ENCODE measurements at regions not wholly inside any gene's neighbourhood (a gene's known extent, or its start where the extent isn't known, plus 50 kb on each side); places are given as distances from the start of the nearest gene placed in this dataset.
A peak's percentile ranks its signal among the peaks of the same experiment; 100 is the strongest.

DNA sequence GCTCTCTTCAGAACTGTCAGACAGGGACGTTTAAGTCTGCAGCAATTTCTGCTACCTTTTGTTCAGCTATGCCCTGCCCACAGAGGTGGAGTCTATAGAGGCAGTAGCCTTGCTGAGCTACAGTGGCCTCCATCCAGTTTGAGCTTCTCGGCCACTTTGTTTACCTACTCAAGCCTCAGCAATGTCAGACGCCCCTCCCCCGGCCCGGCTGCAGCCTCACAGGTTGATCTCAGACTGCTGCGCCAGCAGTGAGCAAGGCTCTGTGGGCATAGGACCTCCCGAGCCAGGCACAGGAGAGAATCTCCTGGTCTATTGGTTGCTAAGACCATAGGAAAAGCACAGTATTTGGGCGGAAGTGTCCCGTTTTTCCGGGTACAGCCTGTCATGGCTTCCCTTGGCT, 89.9 kb upstream of the PDC start:
- no peak for DNase-seq

DNA sequence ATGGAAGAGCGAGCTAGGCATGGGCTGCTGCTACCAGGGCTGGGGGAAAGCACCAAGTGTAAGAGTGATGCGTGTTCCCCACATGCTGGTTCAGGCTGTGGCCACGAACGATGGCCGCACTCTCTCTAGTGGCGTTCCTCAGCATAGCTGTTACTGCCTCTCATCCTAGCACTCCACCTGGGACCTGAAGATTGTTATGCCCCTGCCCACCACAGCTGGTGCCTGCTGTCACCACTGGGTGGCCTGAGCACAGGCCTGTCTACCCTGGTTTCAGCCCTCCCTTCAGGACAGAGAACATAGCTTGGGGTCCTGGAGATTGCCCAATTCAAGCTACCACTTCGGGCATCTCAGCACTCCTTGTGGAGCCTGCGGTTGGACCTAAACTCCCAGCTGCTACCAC, 80.1 kb upstream of the PDC start:
- no peak for DNase-seq

GRCh38 chr1:186540521-186540920, 79.6 kb upstream of the PDC start:
- DNase-seq: no peak

GRCh38 chr1:186536273-186536890, 75.5 kb upstream of the PDC start:
- DNase-seq: no peak

DNA sequence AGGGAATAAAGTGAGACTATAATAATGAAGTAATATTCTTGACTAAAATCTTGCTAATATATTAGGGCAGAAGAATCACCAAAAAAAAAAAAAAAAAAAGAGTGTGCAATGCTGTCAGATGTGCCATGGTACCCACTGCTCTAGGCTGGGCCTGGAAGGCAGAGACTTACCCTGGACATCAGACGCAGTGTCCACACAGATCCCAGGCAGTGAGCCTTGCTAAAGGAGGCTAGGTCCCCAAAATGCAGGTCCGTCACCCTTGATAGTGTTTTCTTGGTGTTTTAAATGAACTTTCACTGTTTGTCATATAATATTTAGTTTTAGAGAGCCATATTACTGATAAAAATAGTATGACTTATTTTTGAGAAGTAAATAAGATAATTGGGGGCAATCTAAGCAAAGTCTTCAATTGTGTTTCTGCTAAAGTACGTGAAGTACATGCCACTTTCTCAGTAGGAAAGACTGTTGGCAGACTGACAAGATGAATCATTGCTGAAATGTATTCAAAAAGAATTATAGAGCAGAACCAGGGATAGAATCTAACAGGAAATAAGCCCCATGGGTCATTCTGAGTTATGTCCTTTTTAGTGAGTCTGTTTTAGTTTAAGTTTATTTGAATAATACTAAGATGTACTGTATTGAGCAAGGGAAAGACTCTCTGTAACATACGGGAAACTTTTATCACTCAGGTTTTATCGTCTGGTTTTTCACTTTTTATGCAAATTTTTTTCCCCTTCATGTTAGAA, 74.6 kb upstream of the PDC start:
- no peak for DNase-seq

- no peak for DNase-seq
These were observed 73.5 kb upstream of the PDC start for GRCh38 chr1:186534401-186534800.

- no peak for DNase-seq
These were observed 71.6 kb upstream of the PDC start for GRCh38 chr1:186532466-186532865.

- DNase-seq: no peak
These were observed 70.7 kb upstream of the PDC start for GRCh38 chr1:186531561-186532165.

GRCh38 chr1:186530109-186530508, 69.2 kb upstream of the PDC start:
- DNase-seq: no peak

DNA sequence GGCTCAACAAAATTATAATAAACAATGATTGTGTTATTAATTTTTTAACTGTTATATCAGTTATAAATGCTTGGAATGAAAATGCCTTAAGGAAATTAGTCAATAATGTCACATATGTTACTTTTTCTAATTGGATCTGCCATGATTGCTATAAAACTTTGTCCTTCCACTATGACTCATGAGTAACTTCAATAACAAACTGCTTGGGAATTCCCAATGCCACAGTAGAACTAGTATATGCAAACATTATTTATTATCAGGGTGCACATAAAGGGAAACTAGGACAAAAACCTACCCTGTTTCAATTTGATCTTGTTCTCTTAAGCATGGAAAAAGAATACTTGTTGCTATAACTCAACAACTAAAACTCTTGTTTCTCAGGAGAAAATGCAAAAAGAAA, 59.1 kb upstream of the PDC start:
- DNase-seq: no peak

DNA sequence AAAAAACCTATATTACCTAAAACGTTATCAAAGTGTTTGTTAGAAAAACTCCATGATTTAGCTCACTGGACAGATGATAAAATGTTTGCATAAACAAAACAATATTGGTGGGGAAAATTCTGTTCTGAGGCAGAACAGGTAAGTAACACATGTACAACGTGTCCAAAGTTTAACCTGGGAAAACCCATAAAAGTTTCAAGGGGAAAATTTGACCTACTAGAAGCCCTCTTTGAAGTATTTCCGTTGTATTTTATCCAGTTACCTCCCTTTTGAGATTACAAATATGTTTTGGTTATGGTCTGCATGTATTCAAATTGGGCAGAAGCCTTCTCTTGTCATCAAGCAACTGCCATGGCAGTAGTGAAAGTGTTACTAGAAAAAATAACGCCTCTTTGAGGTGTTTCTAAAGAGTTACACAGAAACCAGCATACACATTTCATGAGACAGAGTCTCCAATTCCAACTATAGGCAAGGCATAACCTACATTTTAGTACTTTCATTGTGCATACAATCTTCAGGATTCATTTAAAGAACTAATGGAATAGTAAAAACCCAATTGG, 58.0 kb upstream of the PDC start:
- no peak for DNase-seq

DNA sequence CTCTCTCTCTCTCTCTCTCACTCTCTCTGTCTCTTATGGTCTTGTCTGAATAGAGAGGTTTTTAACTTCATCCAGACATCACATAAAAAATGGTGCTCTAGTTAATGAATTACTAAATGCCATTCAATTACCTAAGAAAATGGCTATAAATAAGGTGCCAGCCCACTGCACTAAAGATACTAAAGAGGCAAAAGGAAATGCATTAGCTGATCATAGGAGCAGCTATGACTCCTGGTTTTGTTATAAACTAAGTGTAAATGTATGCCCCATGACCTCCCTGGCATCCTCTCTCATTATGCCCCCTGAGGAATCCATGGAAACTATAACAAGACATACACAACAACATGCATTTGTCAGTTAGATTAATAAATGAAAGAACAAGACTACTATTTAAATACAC, 57.5 kb upstream of the PDC start:
- no peak for DNase-seq

DNA sequence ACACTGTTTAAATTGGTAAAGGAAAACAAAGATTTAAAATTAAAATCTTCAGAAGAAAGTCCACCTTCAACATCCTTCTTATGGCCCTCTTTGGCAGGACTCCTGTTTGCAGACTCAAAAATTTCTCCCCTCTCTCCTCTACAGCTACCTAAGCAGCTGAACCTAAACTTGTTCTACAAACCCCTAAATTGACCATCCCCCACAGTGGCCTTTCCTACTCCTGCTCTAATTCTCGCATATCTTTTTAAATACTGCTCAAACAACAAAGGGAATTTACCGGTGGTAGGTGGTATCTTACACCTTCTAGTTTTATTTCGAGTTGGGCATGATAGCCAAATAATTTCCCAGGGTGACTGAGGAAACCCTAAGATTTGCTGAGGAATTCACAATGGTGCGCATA, 53.5 kb upstream of the PDC start:
- no peak for DNase-seq

DNA sequence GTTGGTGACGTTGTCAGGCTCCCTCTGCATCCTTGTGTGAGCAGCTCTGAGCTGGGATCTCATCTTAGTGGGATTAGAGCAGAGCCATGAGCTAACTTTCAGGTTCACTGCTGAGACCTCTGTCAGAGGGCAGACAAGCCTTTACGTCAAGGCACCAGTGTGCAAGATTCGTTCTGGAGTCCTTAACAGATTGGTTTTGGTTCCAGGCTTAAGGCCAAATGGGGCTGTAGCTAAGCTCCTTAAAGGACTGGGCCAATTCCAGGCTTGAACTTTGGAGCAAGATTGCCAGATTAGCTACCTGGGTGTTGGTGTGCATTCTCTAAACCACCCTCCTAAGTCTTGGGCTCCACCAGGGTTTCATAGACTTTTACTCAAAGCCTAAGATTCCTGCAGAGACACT, 52.6 kb upstream of the PDC start:
- DNase-seq: no peak

DNA sequence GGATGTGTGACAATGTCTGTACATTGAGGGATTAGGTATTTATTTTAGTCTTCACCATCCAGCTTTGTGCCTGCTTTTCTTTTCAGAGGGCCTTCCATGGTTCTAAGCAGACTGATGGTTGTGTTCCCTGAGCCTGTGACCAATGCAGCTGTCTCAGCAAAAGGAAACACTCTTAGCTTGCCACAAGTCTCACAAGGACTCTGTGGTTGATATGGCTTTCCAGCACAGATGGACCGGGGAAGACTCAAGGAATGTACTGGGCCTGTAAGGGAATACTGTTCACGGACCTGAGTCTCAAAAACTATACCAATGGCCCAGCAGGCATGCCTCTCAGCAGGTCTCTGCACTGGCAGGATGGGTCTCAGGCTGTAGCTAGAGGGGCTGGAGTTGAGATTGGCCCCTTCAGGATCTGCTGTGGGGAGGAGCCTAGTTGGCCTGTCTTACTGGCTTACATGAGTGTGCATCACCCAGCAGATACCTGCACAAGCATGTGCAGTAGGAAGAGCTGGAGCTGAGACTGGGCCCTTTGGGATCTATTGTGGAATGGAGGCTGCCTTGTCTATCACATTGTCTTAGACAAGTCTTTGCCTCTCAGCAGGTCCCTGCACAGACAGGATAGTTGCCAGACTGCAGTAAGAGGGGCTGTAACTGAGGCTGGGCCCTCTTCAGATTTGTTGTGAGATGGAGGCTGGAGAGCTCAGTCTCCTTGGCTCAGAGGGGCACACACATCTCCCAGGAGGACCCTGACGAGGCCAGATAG, 52.0 kb upstream of the PDC start:
- DNase-seq: no peak

- peak; percentile 53 for DNase-seq
These were observed 51.1 kb upstream of the PDC start for GRCh38 chr1:186511761-186512637.

Data from CD4-positive, alpha-beta T cell treated with Interleukin-15 for 1 hour (primary cell).